Fibroblast of lung (primary cell): ENCODE measurements at regions not wholly inside any gene's neighbourhood (a gene's known extent, or its start where the extent isn't known, plus 50 kb on each side); places are given as distances from the start of the nearest gene placed in this dataset.

Source experiments
- EZH2 ChIP-seq: IDR thresholded peaks from 2 replicates; pipeline ENCODE4 v1.5.1; 2012; ENCODE audit warnings: low read length, control low read depth, mild to moderate bottlenecking; ENCODE audit errors: missing control alignments
- TF ChIP-seq, protein P1 (sequence below), 2 donors: IDR thresholded peaks in 1 of 2; conservative IDR thresholded peaks in 1 of 2; 1 replicate in 1 of 2; 2 replicates in 1 of 2; pipeline ENCODE4 v1.5.1; 2011 to 2012; ENCODE audit warnings: low read length in 2 of 2, control low read depth in 1 of 2, inconsistent platforms in 1 of 2, low read depth in 1 of 2, mild to moderate bottlenecking in 1 of 2

DNA sequence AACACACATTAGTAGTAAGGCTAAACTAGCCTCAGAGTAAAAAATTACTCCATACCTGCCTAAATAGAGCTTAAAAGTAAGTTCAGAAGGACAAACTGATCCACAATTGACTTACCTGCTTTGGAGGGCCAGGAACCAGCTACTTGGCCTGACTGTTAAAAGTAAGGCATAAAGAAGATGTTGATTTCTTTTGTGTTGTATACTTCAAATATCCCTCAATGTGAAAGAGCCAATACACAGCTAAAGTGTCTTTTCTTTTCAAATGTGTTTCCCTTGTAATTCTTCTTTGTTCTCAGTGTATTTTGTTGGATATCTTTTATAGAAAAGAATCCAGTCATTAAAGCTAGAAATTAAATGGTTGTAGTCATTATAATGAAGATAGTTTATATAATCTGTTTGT, 171.1 kb downstream of the TANC2 start:
- TF ChIP-seq, protein P1, sequence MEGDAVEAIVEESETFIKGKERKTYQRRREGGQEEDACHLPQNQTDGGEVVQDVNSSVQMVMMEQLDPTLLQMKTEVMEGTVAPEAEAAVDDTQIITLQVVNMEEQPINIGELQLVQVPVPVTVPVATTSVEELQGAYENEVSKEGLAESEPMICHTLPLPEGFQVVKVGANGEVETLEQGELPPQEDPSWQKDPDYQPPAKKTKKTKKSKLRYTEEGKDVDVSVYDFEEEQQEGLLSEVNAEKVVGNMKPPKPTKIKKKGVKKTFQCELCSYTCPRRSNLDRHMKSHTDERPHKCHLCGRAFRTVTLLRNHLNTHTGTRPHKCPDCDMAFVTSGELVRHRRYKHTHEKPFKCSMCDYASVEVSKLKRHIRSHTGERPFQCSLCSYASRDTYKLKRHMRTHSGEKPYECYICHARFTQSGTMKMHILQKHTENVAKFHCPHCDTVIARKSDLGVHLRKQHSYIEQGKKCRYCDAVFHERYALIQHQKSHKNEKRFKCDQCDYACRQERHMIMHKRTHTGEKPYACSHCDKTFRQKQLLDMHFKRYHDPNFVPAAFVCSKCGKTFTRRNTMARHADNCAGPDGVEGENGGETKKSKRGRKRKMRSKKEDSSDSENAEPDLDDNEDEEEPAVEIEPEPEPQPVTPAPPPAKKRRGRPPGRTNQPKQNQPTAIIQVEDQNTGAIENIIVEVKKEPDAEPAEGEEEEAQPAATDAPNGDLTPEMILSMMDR (conservative IDR thresholded peaks at IDR 0.05 in 1 of 2, IDR thresholded peaks at IDR 0.05 in 1 of 2; ENCODE audit: low read depth in 1 of 2, low read length in 2 of 2) = no peak
- no peak for TF ChIP-seq EZH2
